ENCODE measurements at regions not wholly inside any gene's neighbourhood (a gene's known extent, or its start where the extent isn't known, plus 50 kb on each side); places are given as distances from the start of the nearest gene placed in this dataset.

DNA sequence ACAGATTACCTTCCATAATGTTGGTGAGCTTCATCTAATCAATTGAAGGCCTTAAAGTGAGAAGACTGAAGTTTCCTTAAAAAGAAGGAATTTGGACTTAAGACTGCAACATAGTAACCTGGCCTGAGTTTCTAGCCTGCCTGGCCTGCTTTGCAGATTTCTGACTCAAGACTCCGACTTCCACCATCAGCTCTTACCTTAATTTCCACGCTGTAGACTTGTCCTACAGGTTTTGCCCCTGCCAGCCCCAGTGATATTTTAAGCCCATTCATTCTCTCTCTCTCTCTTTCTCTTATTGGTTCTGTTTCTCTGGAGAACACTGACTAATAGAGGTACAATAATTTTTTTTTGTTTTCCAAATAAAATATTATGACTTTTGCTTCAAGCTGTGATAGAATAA lies 862.3 kb upstream of the GHITM start:
- H2BK12ac ChIP-seq (ENCODE audit: low read depth, low read length), result no peak overlapping the region
- H2BK15ac ChIP-seq (ENCODE audit: low read length), result no peak overlapping the region
- no peak overlapping the region for H4K5ac ChIP-seq (ENCODE audit: insufficient read length, low read depth, low read length)
- no peak overlapping the region for H2AK5ac ChIP-seq (ENCODE audit: low read depth, low read length)
- H3K36me3 ChIP-seq (ENCODE audit: control insufficient read depth in 2 of 4, insufficient read depth in 4 of 4, low read length in 3 of 4), result no peaks in the 10 kb centered on the region
- H2AFZ ChIP-seq (ENCODE audit: low read length), result peak overlapping the region; percentile 58; the same call in 1 of the 2 replicates
- H3K4ac ChIP-seq (replicated peaks; ENCODE audit: insufficient read length, low read depth, low read length), result no peak overlapping the region
- no peak overlapping the region for H2BK5ac ChIP-seq (ENCODE audit: low read depth, low read length)
- H3K4me3 ChIP-seq (ENCODE audit: extremely low read depth in 1 of 4, insufficient read depth in 2 of 4, low read depth in 3 of 4, low read length in 4 of 4), result no peak overlapping the region
- H3K56ac ChIP-seq (replicated peaks; ENCODE audit: insufficient read length, low read depth, low read length), result no peak overlapping the region
- H3K9ac ChIP-seq (replicated peaks in 1 of 4; ENCODE audit: extremely low read depth in 1 of 4, low read depth in 3 of 4, low read length in 3 of 4), result no peak overlapping the region
- no peak overlapping the region for H3K18ac ChIP-seq (ENCODE audit: extremely low read depth, low read length)
- H3K4me1 ChIP-seq (replicated peaks in 1 of 4; ENCODE audit: control insufficient read depth in 3 of 4, insufficient read depth in 4 of 4, low read length in 3 of 4), result peaks cover 0 to 3% (median under 1%) of the 10 kb centered on the region in 4 experiments; a peak in 2 of 7 replicates
- no peak for TF ChIP-seq SIRT6 (IDR thresholded peaks at IDR 0.05; ENCODE audit: low read length)
- H3K23me2 ChIP-seq (ENCODE audit: low read depth, low read length), result no peaks in the 10 kb centered on the region
- 93% methylated on average over 2 of the region's 2 CpGs; no CpG with 5 or more reads in 1 of the 2 experiments for WGBS, 2 experiments (ENCODE audit: extremely low coverage in 1 of 2, insufficient coverage in 1 of 2, insufficient read length in 1 of 2, insufficient replicate concordance in 2 of 2, low coverage in 1 of 2, low lambda C conversion rate in 2 of 2, missing lambda C conversion rate in 1 of 2)
- H2BK20ac ChIP-seq (ENCODE audit: low read length), result no peak overlapping the region
- H3K79me2 ChIP-seq (ENCODE audit: control insufficient read depth in 1 of 2, insufficient read depth in 2 of 2, low read length in 2 of 2), result no peaks in the 10 kb centered on the region
- H3K27me3 ChIP-seq (replicated peaks in 1 of 4; ENCODE audit: control insufficient read depth in 3 of 4, extremely low read depth in 1 of 4, insufficient read depth in 3 of 4, low read length in 3 of 4), result no peaks in the 10 kb centered on the region
- DNase-seq (ENCODE audit: low read depth in 1 of 2, low spot score in 2 of 2) (no peak), FAIRE-seq (no peak)
- H3K27ac ChIP-seq (ENCODE audit: low read depth, low read length), result no peak overlapping the region
- no peak overlapping the region for H3K23ac ChIP-seq (ENCODE audit: insufficient read length)
- CTCF ChIA-PET (ENCODE audit: partially characterized antibody), result no interaction called here
- H3K4me2 ChIP-seq (ENCODE audit: insufficient read depth in 1 of 2, low read depth in 2 of 2, low read length in 2 of 2), result no peak overlapping the region
- no peaks in the 10 kb centered on the region for H3K9me3 ChIP-seq (ENCODE audit: insufficient read depth in 2 of 2, low read depth in 1 of 2, low read length in 1 of 2)
- no peak overlapping the region for H4K8ac ChIP-seq (ENCODE audit: extremely low read depth, insufficient read depth, low read length)
- H4K91ac ChIP-seq (replicated peaks; ENCODE audit: insufficient read length, low read length), result no peak overlapping the region
- H3K79me1 ChIP-seq (ENCODE audit: low read depth, low read length), result no peaks in the 10 kb centered on the region
- no peaks in the 10 kb centered on the region for H4K20me1 ChIP-seq (replicated peaks in 1 of 2; ENCODE audit: control insufficient read depth in 1 of 2, insufficient read depth in 2 of 2, low read length in 2 of 2)
- H2BK120ac ChIP-seq (replicated peaks; ENCODE audit: low read depth, low read length), result no peak overlapping the region
- POLR2A ChIA-PET (ENCODE audit: partially characterized antibody), result interaction anchor here (0.6 kb wide), 1 partner anchor 1974 kb away, joined by 3 read pairs; no protein-coding TSS in a partner anchor
- H3K14ac ChIP-seq (ENCODE audit: insufficient read length), result no peak overlapping the region
